GM19239 (cell line): ENCODE measurements at regions not wholly inside any gene's neighbourhood (a gene's known extent, or its start where the extent isn't known, plus 50 kb on each side); places are given as distances from the start of the nearest gene placed in this dataset.
A peak's percentile ranks its signal among the peaks of the same experiment; 100 is the strongest.

Experiments used
- DNase-seq: peaks from one replicate; pipeline ENCODE4 v3.0.0; 2011; ENCODE audit warnings: low spot score; ENCODE audit not compliant: insufficient read length
- FAIRE-seq: peaks from 2 replicates; lab custom pipeline; 2011; peaks lifted over from hg19 to GRCh38; lab: Jason Lieb, UNC

GRCh38 chr3:31462050-31462569 is 70.6 kb upstream of the STT3B start:
- FAIRE-seq (peak; percentile 18), DNase-seq (no peak)

- FAIRE-seq (no peak), DNase-seq (no peak)
Measured at GRCh38 chr3:31465999-31466398, 66.7 kb upstream of the STT3B start.

- DNase-seq: no peak
- no peak for FAIRE-seq
Measured at GRCh38 chr3:31466866-31467265, 65.9 kb upstream of the STT3B start.

GRCh38 chr3:31468433-31468832 is 64.3 kb upstream of the STT3B start:
- DNase-seq (no peak), FAIRE-seq (no peak)

GRCh38 chr3:31469385-31469784 is 63.3 kb upstream of the STT3B start:
- no peak for DNase-seq
- FAIRE-seq: no peak

- no peak for DNase-seq
- FAIRE-seq: no peak
Measured at GRCh38 chr3:31472479-31473390, 60.0 kb upstream of the STT3B start.

GRCh38 chr3:31476209-31476608 is 56.5 kb upstream of the STT3B start:
- FAIRE-seq (no peak), DNase-seq (no peak)

GRCh38 chr3:31479431-31479830 is 53.3 kb upstream of the STT3B start:
- no peak for FAIRE-seq
- DNase-seq: no peak

GRCh38 chr3:31481697-31482096 is 51.0 kb upstream of the STT3B start:
- FAIRE-seq (no peak), DNase-seq (no peak)

GRCh38 chr3:31482493-31483200 is 50.1 kb upstream of the STT3B start:
- no peak for DNase-seq
- FAIRE-seq: no peak
